HepG2 (cell line): ENCODE measurements at regions not wholly inside any gene's neighbourhood (a gene's known extent, or its start where the extent isn't known, plus 50 kb on each side); places are given as distances from the start of the nearest gene placed in this dataset.
A peak's percentile ranks its signal among the peaks of the same experiment; 100 is the strongest.

ENCODE experiments used
- ATAC-seq: fragments of 200-7000 bp; cut with Tn5 transposase; 3 replicates; pipeline ENCODE4 v1.9.1; 2020; ENCODE audit warnings: mild to moderate bottlenecking, moderate library complexity
- BruUV-seq: library from RNA; stranded (reverse); fragments of 400-500 nt; replicated peaks from 2 replicates; lab custom pipeline; 2021; lab: Mats Ljungman, UMichigan
- CTCF ChIA-PET: fragments of 300-600 bp; formaldehyde crosslinking; extraction: SDS; loops from one replicate; lab custom pipeline; 2021; ENCODE audit warnings: low total read pairs, inconsistent platforms, low intra/inter-chr PET ratio; lab: Yijun Ruan, JAX
- POLR2A ChIA-PET: fragments of 350-600 bp; sonication (Branson Sonifier 250); formaldehyde crosslinking; loops from one replicate; lab custom pipeline; 2020; ENCODE audit warnings: antibody characterized with exemption, inconsistent platforms; lab: Yijun Ruan, JAX
- DNase-seq: peaks from one replicate; pipeline ENCODE4 v3.0.0-alpha.2; 2015; ENCODE audit warnings: low spot score
- FAIRE-seq: peaks from 3 replicates; lab custom pipeline; 2011; peaks lifted over from hg19 to GRCh38; lab: Jason Lieb, UNC
- H2AFZ ChIP-seq: one replicate; pipeline ENCODE4 v1.6.1; 2011; ENCODE audit warnings: low read length, inconsistent platforms
- H3K27ac ChIP-seq: fragments of 300-600 bp; 3 replicates; pipeline ENCODE4 v1.8.0; 2011; ENCODE audit warnings: mixed run types, mild to moderate bottlenecking, mixed read lengths, low read length, inconsistent platforms; ENCODE audit not compliant: insufficient read depth; ENCODE audit errors: extremely low read length
- H3K27me3 ChIP-seq, 2 experiments: fragments of 200-600 bp in 1 of 2; 2 replicates in 1 of 2; 3 replicates in 1 of 2; pipeline versions ENCODE4 v1.6.0 to v1.8.0; 2011; ENCODE audit warnings: low read length in 2 of 2, mild to moderate bottlenecking in 2 of 2, moderate library complexity in 2 of 2, inconsistent platforms in 1 of 2; ENCODE audit not compliant: insufficient read depth in 2 of 2, control insufficient read depth in 1 of 2
- H3K36me3 ChIP-seq, 2 experiments: fragments of 200-600 bp in 1 of 2; replicated peaks in 1 of 2; 2 replicates in 1 of 2; 3 replicates in 1 of 2; pipeline versions ENCODE4 v1.5.1 to v1.8.0; 2011; ENCODE audit warnings: low read length in 2 of 2, inconsistent platforms in 1 of 2; ENCODE audit not compliant: insufficient read depth in 2 of 2, control insufficient read depth in 1 of 2
- H3K4me1 ChIP-seq: 2 replicates; pipeline ENCODE4 v1.5.1; 2012; ENCODE audit warnings: low read length, inconsistent platforms; ENCODE audit not compliant: insufficient read depth
- H3K4me2 ChIP-seq: 2 replicates; pipeline ENCODE4 v1.6.0; 2011; ENCODE audit warnings: low read depth, low read length, inconsistent platforms
- H3K4me3 ChIP-seq, 3 experiments: fragments of 200-600 bp in 1 of 3; sonication (generic), shearing (Covaris generic) in 1 of 3; replicated peaks in 1 of 3; 2 replicates each; pipeline ENCODE4 v1.5.1; 2011 to 2016; ENCODE audit warnings: low read length in 3 of 3, inconsistent platforms in 2 of 3, low read depth in 2 of 3, mild to moderate bottlenecking in 2 of 3, control low read depth in 1 of 3, mixed read lengths in 1 of 3; ENCODE audit not compliant: insufficient read depth in 1 of 3
- H3K79me2 ChIP-seq: one replicate; pipeline ENCODE4 v1.6.1; 2011; ENCODE audit warnings: low read length, inconsistent platforms; ENCODE audit not compliant: insufficient read depth
- H3K9ac ChIP-seq: 2 replicates; pipeline ENCODE4 v1.6.0; 2011; ENCODE audit warnings: mild to moderate bottlenecking, low read depth, low read length, inconsistent platforms; ENCODE audit not compliant: insufficient read depth
- H3K9me3 ChIP-seq: 2 replicates; pipeline ENCODE4 v1.5.1; 2012; ENCODE audit warnings: mild to moderate bottlenecking, low read length
- H4K20me1 ChIP-seq: 2 replicates; pipeline ENCODE4 v1.6.0; 2011; ENCODE audit warnings: inconsistent platforms, mild to moderate bottlenecking, low read length, moderate library complexity; ENCODE audit not compliant: insufficient read depth
- BORCS8-MEF2B ChIP-seq: sonication (generic); formaldehyde crosslinking; IDR thresholded peaks from 2 replicates; pipeline ENCODE4 v1.8.0; 2022; ENCODE audit warnings: mild to moderate bottlenecking, missing genetic modification reagents
- CREM ChIP-seq, 2 experiments: sonication (generic) in 1 of 2; formaldehyde crosslinking in 1 of 2; IDR thresholded peaks; 2 replicates each; pipeline versions ENCODE4 v1.4.0 to v1.6.1; 2016 to 2020; ENCODE audit warnings: antibody characterized with exemption in 1 of 2, mild to moderate bottlenecking in 1 of 2, missing genetic modification reagents in 1 of 2
- MAFK ChIP-seq, 2 experiments: IDR thresholded peaks in 1 of 2; conservative IDR thresholded peaks in 1 of 2; 2 replicates each; pipeline ENCODE4 v1.6.1; 2011; ENCODE audit warnings: improper control_type of control experiment in 2 of 2, low read length in 2 of 2
- MAZ ChIP-seq, 2 experiments: sonication (generic) in 1 of 2; formaldehyde crosslinking in 1 of 2; IDR thresholded peaks; 2 replicates each; pipeline versions ENCODE4 v1.5.0 to v1.6.1; 2012 to 2020; ENCODE audit warnings: low read depth in 2 of 2, mild to moderate bottlenecking in 2 of 2, borderline replicate concordance in 1 of 2, improper control_type of control experiment in 1 of 2, low read length in 1 of 2, missing genetic modification reagents in 1 of 2, moderate library complexity in 1 of 2
- PPARG ChIP-seq: conservative IDR thresholded peaks from 2 replicates; pipeline ENCODE4 v1.6.1; 2016; ENCODE audit warnings: missing biosample characterization, missing genetic modification reagents
- RBM22 ChIP-seq: fragments of 200-400 bp; formaldehyde crosslinking; optimal IDR thresholded peaks from 2 replicates; pipeline ENCODE3; 2017; ENCODE audit warnings: mild to moderate bottlenecking, low read length, moderate library complexity
- SNRNP70 ChIP-seq: fragments of 200-400 bp; formaldehyde crosslinking; IDR thresholded peaks from 2 replicates; pipeline ENCODE4 v1.6.1; 2017; ENCODE audit warnings: mild to moderate bottlenecking, low read depth, low read length, moderate library complexity
- SP140L ChIP-seq: sonication (generic); formaldehyde crosslinking; IDR thresholded peaks from 2 replicates; pipeline ENCODE4 v1.4.0; 2020; ENCODE audit warnings: missing genetic modification reagents, borderline replicate concordance
- SSRP1 ChIP-seq: IDR thresholded peaks from 2 replicates; pipeline ENCODE4 v1.6.1; 2016; ENCODE audit warnings: control low read depth
- TEF ChIP-seq: sonication (generic); formaldehyde crosslinking; IDR thresholded peaks from 2 replicates; pipeline ENCODE4 v1.5.0; 2020; ENCODE audit warnings: missing genetic modification reagents
- TMF1 ChIP-seq: sonication (generic); formaldehyde crosslinking; IDR thresholded peaks from 2 replicates; pipeline ENCODE4 v1.8.1; 2022; ENCODE audit warnings: low read depth, missing genetic modification reagents
- U2AF1 ChIP-seq: fragments of 200-400 bp; formaldehyde crosslinking; optimal IDR thresholded peaks from 2 replicates; pipeline ENCODE3; 2017; ENCODE audit warnings: mild to moderate bottlenecking, low read depth, low read length
- ZNF205 ChIP-seq: IDR thresholded peaks from 2 replicates; pipeline ENCODE4 v1.6.1; 2018; ENCODE audit warnings: missing biosample characterization, missing genetic modification reagents
- ZNF329 ChIP-seq: sonication (generic); formaldehyde crosslinking; IDR thresholded peaks from 2 replicates; pipeline ENCODE4 v1.9.0; 2021; ENCODE audit warnings: low read depth, mild to moderate bottlenecking, missing genetic modification reagents
- ZNF605 ChIP-seq: sonication (generic); formaldehyde crosslinking; IDR thresholded peaks from 2 replicates; pipeline ENCODE4 v1.8.0; 2022; ENCODE audit warnings: mild to moderate bottlenecking, missing genetic modification reagents
- WGBS: methylation state at CpG from one replicate; pipeline ENCODE4 v1.1.6; 2017; ENCODE audit warnings: low lambda C conversion rate; 5-methylcytosine and 5-hydroxymethylcytosine counted together
- in situ Hi-C: cut with HindIII; loops from 2 replicates; pipeline ENCODE4 v1.10.0; 2017; ENCODE audit warnings: low pct_unique_long_range_greater_than_20kb; ENCODE audit not compliant: extremely low pct_ligation_motif_present
- intact Hi-C: fragments of 100-400 bp; cut with micrococcal nuclease; formaldehyde crosslinking; loops from one replicate; pipeline ENCODE4 v1.10.0; 2022; ENCODE audit not compliant: unreplicated experiment
- TF ChIP-seq, protein P1 (sequence below): sonication (generic); formaldehyde crosslinking; IDR thresholded peaks from 2 replicates; pipeline ENCODE4 v1.8.1; 2022; ENCODE audit warnings: low read depth, mild to moderate bottlenecking, missing genetic modification reagents
- TF ChIP-seq, protein P2 (sequence below): sonication (generic); formaldehyde crosslinking; IDR thresholded peaks from 2 replicates; pipeline ENCODE4 v1.4.0; 2020; ENCODE audit warnings: mild to moderate bottlenecking, missing genetic modification reagents

GRCh38 chr3:150183678-150184425 lies 213.2 kb upstream of the PFN2 start:
- no peaks in the 10 kb centered on the region for H4K20me1 ChIP-seq
- H3K36me3 ChIP-seq, result no peaks in the 10 kb centered on the region
- H2AFZ ChIP-seq, result peak overlapping the region; percentile 55
- H3K4me1 ChIP-seq, result peaks cover 34% of the 10 kb centered on the region
- 3% methylated on average over 22 of the region's 22 CpGs for WGBS
- FAIRE-seq (peak; percentile 40), ATAC-seq (peak; percentile 95), DNase-seq (peak; percentile 50)
- no peak overlapping the region for H3K27ac ChIP-seq
- H3K27me3 ChIP-seq, result no peaks in the 10 kb centered on the region; a peak in 1 of 5 replicates
- H3K4me2 ChIP-seq, result peak overlapping the region; percentile 96
- peak overlapping the region; percentile 35 to 66 (median 37); a peak in 5 of 6 replicates for H3K4me3 ChIP-seq
- H3K79me2 ChIP-seq, result no peaks in the 10 kb centered on the region
- intact Hi-C loops, result loop anchor here (1.0 kb wide), 2 partner anchors 217 to 248 kb away; no protein-coding TSS in a partner anchor
- CTCF ChIA-PET, result interaction anchor here (1.3 to 1.9 kb wide), 2 partner anchors 217 to 247 kb away, joined by 6 to 13 read pairs; no protein-coding TSS in a partner anchor
- H3K9me3 ChIP-seq, result peaks cover 5% of the 10 kb centered on the region; the same call in 1 of the 2 replicates
- POLR2A ChIA-PET, result no interaction called here
- no TSS peak for BruUV-seq
- no peak overlapping the region for H3K9ac ChIP-seq
- in situ Hi-C loops, result loop anchor here (10.0 kb wide), 1 partner anchor 219 kb away; no protein-coding TSS in a partner anchor
- TF ChIP-seq U2AF1, result no peak
- no peak for TF ChIP-seq ZNF329 (CRISPR knock-in tag)
- TF ChIP-seq, protein P1, sequence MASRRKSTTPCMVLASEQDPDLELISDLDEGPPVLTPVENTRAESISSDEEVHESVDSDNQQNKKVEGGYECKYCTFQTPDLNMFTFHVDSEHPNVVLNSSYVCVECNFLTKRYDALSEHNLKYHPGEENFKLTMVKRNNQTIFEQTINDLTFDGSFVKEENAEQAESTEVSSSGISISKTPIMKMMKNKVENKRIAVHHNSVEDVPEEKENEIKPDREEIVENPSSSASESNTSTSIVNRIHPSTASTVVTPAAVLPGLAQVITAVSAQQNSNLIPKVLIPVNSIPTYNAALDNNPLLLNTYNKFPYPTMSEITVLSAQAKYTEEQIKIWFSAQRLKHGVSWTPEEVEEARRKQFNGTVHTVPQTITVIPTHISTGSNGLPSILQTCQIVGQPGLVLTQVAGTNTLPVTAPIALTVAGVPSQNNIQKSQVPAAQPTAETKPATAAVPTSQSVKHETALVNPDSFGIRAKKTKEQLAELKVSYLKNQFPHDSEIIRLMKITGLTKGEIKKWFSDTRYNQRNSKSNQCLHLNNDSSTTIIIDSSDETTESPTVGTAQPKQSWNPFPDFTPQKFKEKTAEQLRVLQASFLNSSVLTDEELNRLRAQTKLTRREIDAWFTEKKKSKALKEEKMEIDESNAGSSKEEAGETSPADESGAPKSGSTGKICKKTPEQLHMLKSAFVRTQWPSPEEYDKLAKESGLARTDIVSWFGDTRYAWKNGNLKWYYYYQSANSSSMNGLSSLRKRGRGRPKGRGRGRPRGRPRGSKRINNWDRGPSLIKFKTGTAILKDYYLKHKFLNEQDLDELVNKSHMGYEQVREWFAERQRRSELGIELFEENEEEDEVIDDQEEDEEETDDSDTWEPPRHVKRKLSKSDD (CRISPR knock-in tag), result no peak
- no peak for TF ChIP-seq TEF (CRISPR knock-in tag)
- 0 out of 2 replicates have a peak, but pooled peaks have one; percentile 52 for TF ChIP-seq ZNF205
- no peak for TF ChIP-seq SSRP1 (CRISPR knock-in tag)
- TF ChIP-seq BORCS8-MEF2B, result peak; percentile 37; the same call in 1 of the 2 replicates
- TF ChIP-seq TMF1, result no peak
- TF ChIP-seq CREM (IDR thresholded peaks at IDR 0.05), result 0 out of 2 replicates have a peak, but pooled peaks have one; percentile 27
- no peak for TF ChIP-seq CREM (CRISPR knock-in tag; IDR thresholded peaks at IDR 0.05)
- no peak for TF ChIP-seq SNRNP70
- TF ChIP-seq ZNF605, result no peak
- no peak for TF ChIP-seq RBM22
- TF ChIP-seq, protein P2, sequence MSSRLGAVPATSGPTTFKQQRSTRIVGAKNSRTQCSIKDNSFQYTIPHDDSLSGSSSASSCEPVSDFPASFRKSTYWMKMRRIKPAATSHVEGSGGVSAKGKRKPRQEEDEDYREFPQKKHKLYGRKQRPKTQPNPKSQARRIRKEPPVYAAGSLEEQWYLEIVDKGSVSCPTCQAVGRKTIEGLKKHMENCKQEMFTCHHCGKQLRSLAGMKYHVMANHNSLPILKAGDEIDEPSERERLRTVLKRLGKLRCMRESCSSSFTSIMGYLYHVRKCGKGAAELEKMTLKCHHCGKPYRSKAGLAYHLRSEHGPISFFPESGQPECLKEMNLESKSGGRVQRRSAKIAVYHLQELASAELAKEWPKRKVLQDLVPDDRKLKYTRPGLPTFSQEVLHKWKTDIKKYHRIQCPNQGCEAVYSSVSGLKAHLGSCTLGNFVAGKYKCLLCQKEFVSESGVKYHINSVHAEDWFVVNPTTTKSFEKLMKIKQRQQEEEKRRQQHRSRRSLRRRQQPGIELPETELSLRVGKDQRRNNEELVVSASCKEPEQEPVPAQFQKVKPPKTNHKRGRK (CRISPR knock-in tag), result no peak
- 0 out of 2 replicates have a peak, but pooled peaks have one; percentile 44 for TF ChIP-seq SP140L
- 0 out of 2 replicates have a peak, but pooled peaks have one; percentile 12 for TF ChIP-seq PPARG
- TF ChIP-seq MAFK (conservative IDR thresholded peaks at IDR 0.05 in 1 of 2, IDR thresholded peaks at IDR 0.05 in 1 of 2; ENCODE audit: low read length in 2 of 2), result no peak
- no peak for TF ChIP-seq MAZ (IDR thresholded peaks at IDR 0.05; ENCODE audit: borderline replicate concordance, low read depth, low read length)
- TF ChIP-seq MAZ (CRISPR knock-in tag; IDR thresholded peaks at IDR 0.05; ENCODE audit: low read depth), result no peak
